Umbilical cord (tissue), 1 donor: ENCODE measurements at regions not wholly inside any gene's neighbourhood (a gene's known extent, or its start where the extent isn't known, plus 50 kb on each side); places are given as distances from the start of the nearest gene placed in this dataset.
A peak's percentile ranks its signal among the peaks of the same experiment; 100 is the strongest.
"Not testable (repeated sequence)": the region's sequence is repeated elsewhere in the genome, so short reads cannot be mapped to it uniquely, and the experiment has no call there.

ENCODE experiments used
- DNase-seq: peaks from one replicate; pipeline ENCODE4 v3.0.0-alpha.2; 2015; ENCODE audit warnings: low spot score

- DNase-seq = no peak
Observed at GRCh38 chr3:159693226-159693625, 295.4 kb upstream of the IL12A start.

DNA sequence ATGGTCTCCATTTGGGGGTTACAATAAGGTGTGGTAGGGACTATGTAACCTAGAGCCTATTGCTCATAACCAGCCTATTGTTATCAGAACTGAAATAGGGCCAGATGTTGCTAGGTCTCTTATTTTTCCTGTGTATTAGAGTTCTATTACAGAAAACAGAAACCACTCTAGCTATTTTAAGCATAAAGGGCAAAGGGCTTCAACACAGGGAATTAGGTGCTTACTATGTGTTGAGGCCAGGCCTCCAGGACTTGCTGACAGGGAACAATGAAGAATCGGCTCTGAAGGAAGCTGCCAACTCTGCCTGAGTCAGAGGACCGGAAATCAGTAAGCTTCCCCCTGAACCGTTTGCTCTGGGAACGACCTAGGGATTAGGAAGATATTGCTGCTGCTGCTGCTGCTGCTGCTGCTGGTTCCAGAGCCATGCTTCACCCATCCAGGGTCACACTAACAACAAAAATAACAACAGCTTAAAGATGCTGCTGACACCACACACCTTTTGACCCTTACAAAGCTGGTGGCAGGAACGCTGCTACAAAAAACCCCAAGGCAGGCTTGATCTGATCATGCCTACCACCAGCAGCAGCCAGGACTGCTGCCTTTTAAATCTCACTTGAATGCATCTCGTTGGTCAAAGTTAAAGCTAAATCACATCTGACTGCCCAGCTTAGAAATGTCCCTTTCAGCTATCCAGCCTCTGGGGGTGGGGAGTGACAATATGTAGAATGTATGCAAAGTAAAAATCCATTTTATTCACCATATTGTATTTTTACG, 276.9 kb upstream of the IL12A start:
- DNase-seq = peak; percentile 83

DNA sequence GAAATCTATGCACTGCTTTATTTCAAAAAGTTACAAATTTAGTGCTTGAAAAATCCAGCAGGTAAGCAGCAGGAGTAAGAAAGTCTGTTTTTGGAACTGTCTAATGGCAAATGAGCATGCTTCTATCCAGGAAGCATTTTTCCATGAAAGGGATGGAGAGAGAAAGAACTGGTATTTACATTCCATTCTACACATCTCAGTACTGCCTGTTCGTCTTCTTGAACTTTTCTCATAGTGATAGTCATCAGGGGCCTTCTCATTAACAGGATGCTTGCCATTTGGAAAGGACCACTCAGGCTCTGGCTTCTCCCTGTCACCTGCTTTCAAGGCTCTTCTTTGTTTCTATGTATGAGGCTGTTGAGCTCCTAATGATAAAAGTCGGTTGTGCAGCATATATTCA, 267.3 kb upstream of the IL12A start:
- DNase-seq = no peak

GRCh38 chr3:159723295-159723694, 265.3 kb upstream of the IL12A start:
- DNase-seq = no peak

GRCh38 chr3:159724627-159725026, 264.0 kb upstream of the IL12A start:
- no peak for DNase-seq

GRCh38 chr3:159726231-159726964, 262.2 kb upstream of the IL12A start:
- DNase-seq = peak; percentile 21

- DNase-seq = no peak
Observed at GRCh38 chr3:159727506-159727905, 261.1 kb upstream of the IL12A start.

DNA sequence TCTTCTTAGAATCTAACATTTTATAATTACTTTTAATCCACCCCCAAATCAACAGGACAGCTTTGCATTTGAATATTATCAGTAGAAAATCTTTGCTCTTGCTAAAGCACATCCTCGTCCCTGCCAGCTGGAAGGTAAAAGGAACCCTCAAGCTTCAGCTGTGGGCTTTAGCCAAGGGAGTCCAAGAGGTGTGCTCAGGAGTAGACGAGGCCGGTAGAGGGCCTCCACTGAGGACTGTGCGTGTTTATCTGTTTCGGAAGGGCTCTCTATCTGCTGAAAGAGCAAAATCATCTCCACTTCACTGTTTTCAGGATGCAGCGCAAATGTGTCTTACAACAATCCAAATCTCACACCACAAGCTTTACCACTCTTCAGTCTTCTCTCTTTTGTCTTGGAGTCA, 257.4 kb upstream of the IL12A start:
- DNase-seq = no peak

DNA sequence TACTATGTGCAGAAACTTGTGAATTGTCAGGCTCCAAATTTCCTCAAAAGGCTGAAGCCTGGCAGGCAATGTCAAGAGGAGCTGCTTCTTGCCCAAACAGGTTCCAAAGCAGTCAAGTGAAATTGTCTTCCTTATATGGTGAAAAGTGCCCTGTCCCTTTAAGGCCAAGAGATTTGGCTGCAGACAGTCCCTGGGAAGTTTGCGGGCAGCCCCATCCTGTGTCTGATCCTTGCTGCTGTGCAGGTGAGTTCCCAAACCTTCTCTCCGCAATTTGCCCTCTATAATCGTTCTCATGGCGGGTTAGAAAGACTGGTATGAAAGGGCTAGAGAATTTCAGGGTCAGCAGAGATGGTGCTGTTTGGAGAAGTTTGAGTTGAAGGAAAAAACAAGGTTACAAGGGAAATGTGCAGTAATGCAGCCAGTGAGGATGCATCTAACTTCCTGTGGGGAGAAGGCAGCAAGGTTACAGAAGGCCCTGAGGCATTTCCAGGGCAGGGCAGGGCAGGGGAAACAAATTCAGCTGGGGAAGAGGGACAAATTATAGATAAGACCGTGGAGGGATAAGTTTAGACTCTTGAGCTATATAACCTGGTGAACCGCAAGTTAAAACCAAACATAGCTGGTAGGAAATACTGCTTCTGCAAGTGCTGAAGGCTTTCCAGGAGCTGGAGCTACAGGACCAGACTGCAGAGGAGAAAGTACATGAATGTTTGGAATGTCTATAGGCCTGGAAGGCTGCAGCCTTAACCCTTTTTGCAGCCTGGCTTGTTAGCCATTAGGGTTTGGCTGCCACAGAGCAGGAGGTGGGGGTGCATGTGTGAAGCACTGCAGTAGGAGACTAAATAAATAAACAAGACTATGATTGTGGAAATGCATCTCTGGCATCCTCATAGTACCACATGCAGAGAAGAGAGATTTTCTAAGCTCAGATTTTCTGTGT, 256.2 kb upstream of the IL12A start:
- DNase-seq = peak; percentile 45

GRCh38 chr3:159733194-159733860, 255.3 kb upstream of the IL12A start:
- DNase-seq = peak; percentile 66

GRCh38 chr3:159734681-159735080, 254.0 kb upstream of the IL12A start:
- no peak for DNase-seq

GRCh38 chr3:159739166-159739565, 249.5 kb upstream of the IL12A start:
- DNase-seq = no peak

DNA sequence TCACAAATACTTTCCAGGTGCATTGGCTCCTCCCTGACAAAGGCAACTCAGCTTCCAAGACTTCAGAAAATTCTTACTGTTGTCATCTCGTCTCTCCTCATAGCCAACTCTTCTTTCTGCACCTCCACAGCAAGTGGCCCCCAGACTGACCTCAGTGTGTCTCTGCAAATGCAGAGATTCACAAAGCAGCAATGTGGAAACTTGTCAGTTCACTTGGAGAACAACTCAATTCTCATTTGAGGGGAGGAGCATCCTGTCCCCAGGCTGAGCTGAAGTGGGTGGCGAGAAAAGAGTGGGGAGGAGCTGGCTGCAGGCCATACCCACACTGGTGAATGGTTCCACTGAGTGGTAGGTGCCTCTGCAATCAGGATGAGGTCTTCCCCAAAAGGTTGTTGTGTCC, 248.7 kb upstream of the IL12A start:
- DNase-seq = no peak

DNA sequence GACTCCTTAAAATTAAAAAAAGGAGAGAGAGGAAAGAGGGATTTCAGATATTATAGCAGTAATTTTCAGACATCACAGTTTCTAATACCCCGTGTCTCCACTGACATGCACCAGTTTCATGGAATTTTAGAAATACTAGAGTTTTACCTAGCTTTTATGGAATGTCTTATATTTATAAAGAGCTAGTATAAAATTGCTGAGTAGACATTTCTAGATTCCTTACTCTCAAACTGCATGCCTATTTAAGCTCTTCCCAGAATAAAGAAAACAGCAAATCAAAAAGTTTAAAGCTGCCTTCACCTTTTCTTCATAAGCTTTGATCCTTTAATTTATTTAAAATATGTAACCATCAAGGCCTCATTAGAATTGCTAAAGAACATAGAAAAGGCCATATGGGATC, 247.4 kb upstream of the IL12A start:
- DNase-seq = no peak

DNA sequence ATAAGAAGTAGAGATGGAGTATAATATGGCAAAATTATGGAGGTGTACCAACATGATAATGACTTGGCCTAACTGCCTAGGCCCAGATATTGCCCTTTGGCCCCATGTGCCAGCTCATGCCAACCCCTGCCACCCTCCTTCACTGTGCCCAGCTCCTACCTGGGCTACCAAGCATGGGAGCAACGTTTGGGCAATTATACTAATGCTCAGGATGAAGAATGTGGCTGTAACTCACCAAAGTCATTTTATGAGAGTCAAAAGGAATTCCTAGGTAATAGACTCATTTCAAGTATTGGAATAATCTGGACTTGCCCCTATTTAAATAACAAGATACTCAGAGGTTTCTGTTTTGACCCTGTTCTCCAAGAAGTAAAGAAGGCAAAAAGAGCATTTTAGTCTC, 240.2 kb upstream of the IL12A start:
- no peak for DNase-seq

GRCh38 chr3:159749406-159749805, 239.2 kb upstream of the IL12A start:
- DNase-seq = no peak

DNA sequence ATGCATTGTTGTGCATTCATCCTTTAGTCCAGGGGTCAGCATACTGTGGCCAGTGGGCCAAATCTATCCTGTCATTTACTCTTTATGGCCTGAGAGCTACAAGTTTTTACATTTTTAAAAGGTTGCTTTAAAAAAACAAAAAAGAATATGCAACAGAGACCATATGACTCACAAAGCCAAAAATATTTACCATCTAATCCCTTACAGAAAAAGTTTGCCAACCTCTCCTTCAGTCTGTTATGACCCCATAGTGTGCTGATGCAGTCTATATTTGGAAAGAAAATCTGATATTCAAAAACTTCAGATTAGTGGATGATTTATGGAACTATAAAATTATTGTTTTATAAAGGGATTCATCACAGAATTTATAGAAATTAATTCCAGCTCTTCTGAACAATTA, 237.5 kb upstream of the IL12A start:
- DNase-seq = no peak

DNA sequence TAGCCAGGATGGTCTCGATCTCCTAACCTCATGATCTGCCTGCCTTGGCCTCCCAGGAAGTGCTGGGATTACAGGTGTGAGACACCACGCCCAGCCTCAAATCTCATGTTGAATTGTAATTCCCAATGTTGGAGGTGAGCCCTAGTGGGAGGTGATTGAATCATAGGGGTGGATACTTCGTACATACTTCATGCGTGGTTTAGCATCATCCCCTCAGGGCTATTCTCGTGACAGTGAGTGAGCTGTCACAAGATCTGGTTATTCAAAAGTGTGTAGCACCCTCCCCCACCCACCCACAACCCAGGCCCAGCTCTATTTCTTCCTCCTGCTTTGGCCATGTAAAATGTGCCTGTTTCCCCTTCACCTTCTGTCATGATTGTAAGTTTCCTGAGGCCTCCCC, 236.9 kb upstream of the IL12A start:
- no peak for DNase-seq

DNA sequence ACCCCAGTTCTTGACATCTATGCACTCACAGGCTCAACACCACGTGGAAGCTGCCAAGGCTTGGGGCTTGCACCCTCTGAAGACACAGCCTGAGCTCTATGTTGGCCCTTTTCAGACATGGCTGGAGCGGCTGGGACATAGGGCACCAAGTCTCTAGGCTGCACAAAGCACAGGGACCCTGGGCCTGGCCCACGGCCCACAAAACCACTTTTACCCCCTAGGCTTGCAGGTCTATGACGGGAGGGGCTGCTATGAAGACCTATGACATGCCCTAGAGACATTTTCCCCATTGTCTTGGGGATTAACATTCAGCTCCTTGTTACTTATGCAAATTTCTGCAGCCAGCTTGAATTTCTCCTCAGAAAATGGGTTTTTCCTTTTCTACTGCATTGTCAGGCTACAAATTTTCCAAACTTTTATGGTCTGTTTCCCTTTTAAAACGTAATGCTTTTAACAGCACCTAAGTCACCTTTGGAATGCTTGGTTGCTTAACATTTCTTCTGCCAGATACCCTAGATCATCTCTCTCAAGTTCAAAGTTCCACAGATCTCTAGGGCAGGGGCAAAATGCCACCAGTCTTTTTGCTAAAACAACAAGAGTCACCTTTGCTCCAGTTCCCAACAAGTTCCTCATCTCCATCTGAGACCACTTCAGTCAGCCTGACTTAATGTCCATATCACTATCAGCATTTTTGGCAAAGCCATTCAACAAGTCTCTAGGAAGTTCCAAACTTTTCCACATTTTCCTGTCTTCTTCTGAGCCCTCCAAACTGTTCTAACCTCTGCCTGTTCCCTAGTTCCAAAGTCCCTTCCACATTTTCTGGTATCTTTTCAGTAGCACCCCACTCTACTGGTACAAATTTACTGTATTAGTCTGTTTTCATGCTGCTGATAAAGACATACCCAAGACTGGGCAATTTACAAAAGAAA, 232.1 kb upstream of the IL12A start:
- not testable (repeated sequence) for DNase-seq

GRCh38 chr3:159757341-159758060, 231.1 kb upstream of the IL12A start:
- DNase-seq = no peak
